PC-9 (cell line): ENCODE measurements at regions not wholly inside any gene's neighbourhood (a gene's known extent, or its start where the extent isn't known, plus 50 kb on each side); places are given as distances from the start of the nearest gene placed in this dataset.

Experiments
- BruUV-seq: library from RNA; stranded (reverse); fragments of 400-500 nt; replicated peaks from 2 replicates; lab custom pipeline; 2021; lab: Mats Ljungman, UMichigan
- CTCF ChIA-PET: fragments of 300-600 bp; sonication (Branson Sonifier 250); formaldehyde crosslinking; loops from one replicate; lab custom pipeline; 2022; ENCODE audit warnings: antibody characterized with exemption; lab: Charles Lee
- POLR2A ChIA-PET: fragments of 300-600 bp; sonication (Branson Sonifier 250); formaldehyde crosslinking; loops from one replicate; lab custom pipeline; 2022; ENCODE audit warnings: antibody characterized with exemption; ENCODE audit not compliant: unreplicated experiment; lab: Charles Lee
- DNase-seq, 2 experiments: peaks; one replicate each; pipeline versions ENCODE4 v3.0.0 to v3.0.0-alpha.2; 2015 to 2022; ENCODE audit warnings: mixed read lengths in 1 of 2
- H2AFZ ChIP-seq: fragments of 200-600 bp; sonication (generic); 2 replicates; pipeline ENCODE4 v1.8.1; 2017; ENCODE audit warnings: antibody characterized with exemption
- H3F3A ChIP-seq: fragments of 200-600 bp; sonication (generic); 2 replicates; pipeline ENCODE4 v1.8.1; 2017; ENCODE audit warnings: antibody characterized with exemption, mild to moderate bottlenecking, low read depth; ENCODE audit not compliant: insufficient read depth
- H3K27ac ChIP-seq: fragments of 200-600 bp; sonication (generic); 2 replicates; pipeline ENCODE4 v1.6.1; 2016; ENCODE audit warnings: mixed run types
- H3K27me3 ChIP-seq: fragments of 200-600 bp; sonication (generic); 2 replicates; pipeline ENCODE4 v1.6.1; 2016; ENCODE audit warnings: low read depth, mixed run types; ENCODE audit not compliant: insufficient read depth
- H3K36me3 ChIP-seq: fragments of 200-600 bp; sonication (generic); 2 replicates; pipeline ENCODE4 v1.6.1; 2016; ENCODE audit warnings: low read depth, mixed run types
- H3K4me1 ChIP-seq: fragments of 200-600 bp; sonication (generic); replicated peaks from 2 replicates; pipeline ENCODE4 v1.6.1; 2016; ENCODE audit warnings: mixed run types; ENCODE audit not compliant: insufficient read depth
- H3K4me2 ChIP-seq: fragments of 200-600 bp; sonication (generic); 2 replicates; pipeline ENCODE4 v1.6.1; 2017; ENCODE audit warnings: mixed run types
- H3K4me3 ChIP-seq: fragments of 200-600 bp; sonication (generic); 2 replicates; pipeline ENCODE4 v1.6.1; 2016; ENCODE audit warnings: mixed run types
- H3K79me2 ChIP-seq: fragments of 200-600 bp; sonication (generic); 2 replicates; pipeline ENCODE4 v1.6.1; 2017; ENCODE audit warnings: low read depth, mixed run types
- H3K9me2 ChIP-seq: fragments of 200-600 bp; sonication (generic); 2 replicates; pipeline ENCODE4 v1.8.1; 2017; ENCODE audit warnings: mild to moderate bottlenecking; ENCODE audit not compliant: insufficient read depth
- H3K9me3 ChIP-seq: fragments of 200-600 bp; sonication (generic); 2 replicates; pipeline ENCODE4 v1.8.1; 2016; ENCODE audit warnings: low read depth; ENCODE audit not compliant: insufficient read depth
- H4K20me1 ChIP-seq: fragments of 200-600 bp; sonication (generic); 2 replicates; pipeline ENCODE4 v1.8.1; 2017; ENCODE audit not compliant: insufficient read depth
- CTCF ChIP-seq: fragments of 200-600 bp; sonication (generic); conservative IDR thresholded peaks from 2 replicates; pipeline ENCODE4 v1.6.1; 2017; ENCODE audit warnings: mixed run types, antibody characterized with exemption, mild to moderate bottlenecking, moderate library complexity
- EZH2 ChIP-seq: fragments of 200-600 bp; sonication (generic); IDR thresholded peaks from 2 replicates; pipeline ENCODE4 v1.8.0; 2017; ENCODE audit warnings: antibody characterized with exemption, low read depth
- intact Hi-C: fragments of 100-400 bp; cut with micrococcal nuclease; formaldehyde crosslinking; loops from one replicate; pipeline ENCODE4 v1.10.0; 2022; ENCODE audit not compliant: unreplicated experiment

GRCh38 chrX:110417128-110417527, 58.5 kb downstream of the RTL9 start:
- no peak overlapping the region for H3K4me2 ChIP-seq
- CTCF ChIA-PET = interaction anchor here (1.0 kb wide), 1 partner anchor 267 kb away, joined by 4 read pairs; no protein-coding TSS in a partner anchor
- no TSS peak for BruUV-seq

GRCh38 chrX:110418316-110419235, 59.9 kb downstream of the RTL9 start:
- Histone ChIP-seq H3K9me3 (no peaks in the 10 kb centered on the region), H3K4me1 (0 out of 2 replicates have a peak, but pooled peaks cover 7% of the 10 kb centered on the region), H3K27me3 (no peaks in the 10 kb centered on the region), H4K20me1 (no peaks in the 10 kb centered on the region), H3K27ac (no peak overlapping the region), H3F3A (peaks cover 5% of the 10 kb centered on the region; the same call in 1 of the 2 replicates), H3K79me2 (no peaks in the 10 kb centered on the region), H3K9me2 (no peaks in the 10 kb centered on the region), H2AFZ (no peak overlapping the region), H3K4me2 (no peak overlapping the region), H3K4me3 (no peak overlapping the region), H3K36me3 (no peaks in the 10 kb centered on the region)
- POLR2A ChIA-PET = interaction anchor here (0.6 to 0.7 kb wide), 3 partner anchors 278 to 526 kb away, joined by 3 to 14 read pairs (median 10); no protein-coding TSS in a partner anchor
- intact Hi-C loops = loop anchor here (5.0 kb wide), 1 partner anchor 526 kb away; no protein-coding TSS in a partner anchor
- CTCF ChIA-PET = interaction anchor here (0.5 to 1.7 kb wide), 8 partner anchors 8 to 774 kb away, joined by 3 to 10 read pairs (median 4); no protein-coding TSS in a partner anchor
- BruUV-seq = no TSS peak
- peak; percentile 48; the same call in 1 of the 2 replicates for TF ChIP-seq CTCF
- TF ChIP-seq EZH2 = no peak
- no peak for DNase-seq

More at GRCh38 chrX:110417128-110417527, 58.5 kb downstream of the RTL9 start:
- Histone ChIP-seq H3K27me3 (no peaks in the 10 kb centered on the region), H3K9me2 (no peaks in the 10 kb centered on the region), H3K4me1 (0 out of 2 replicates have a peak, but pooled peaks cover 7% of the 10 kb centered on the region), H3K4me3 (no peak overlapping the region), H3F3A (peaks cover 9% of the 10 kb centered on the region), H3K36me3 (no peaks in the 10 kb centered on the region), H3K9me3 (no peaks in the 10 kb centered on the region), H3K27ac (no peak overlapping the region), H3K79me2 (no peaks in the 10 kb centered on the region), H4K20me1 (no peaks in the 10 kb centered on the region), H2AFZ (no peak overlapping the region)
- no peak for DNase-seq
- intact Hi-C loops = loop anchor here (5.0 kb wide), 1 partner anchor 525 kb away; no protein-coding TSS in a partner anchor
- POLR2A ChIA-PET = no interaction called here
- TF ChIP-seq EZH2 (no peak), CTCF (no peak)

DNA sequence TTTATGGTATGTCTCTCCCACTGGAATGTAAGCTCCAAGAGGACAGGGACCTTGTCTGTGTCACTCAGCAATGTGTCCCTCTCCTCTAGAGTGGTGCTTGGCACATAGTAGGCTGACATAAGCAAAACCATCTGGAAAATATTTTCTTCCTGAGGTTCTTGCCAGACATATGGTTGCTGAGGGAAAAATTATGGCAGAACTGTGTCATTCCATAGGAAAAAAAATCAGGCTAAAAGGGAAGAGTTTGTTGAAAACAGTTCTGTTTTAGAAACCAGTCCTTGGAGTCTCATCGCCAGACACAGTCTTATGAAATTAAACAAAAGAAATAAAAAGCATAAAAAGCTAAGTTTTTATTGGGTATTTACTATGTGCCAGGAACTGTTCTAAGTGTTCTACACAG, 60.9 kb downstream of the RTL9 start:
- Histone ChIP-seq H3F3A (peaks cover under 1% of the 10 kb centered on the region; the same call in 1 of the 2 replicates), H3K27me3 (no peaks in the 10 kb centered on the region), H3K9me2 (no peaks in the 10 kb centered on the region), H3K36me3 (no peaks in the 10 kb centered on the region), H3K4me2 (no peak overlapping the region), H3K4me1 (0 out of 2 replicates have a peak, but pooled peaks cover 7% of the 10 kb centered on the region), H3K79me2 (no peaks in the 10 kb centered on the region), H4K20me1 (no peaks in the 10 kb centered on the region), H3K4me3 (no peak overlapping the region), H3K27ac (no peak overlapping the region), H3K9me3 (no peaks in the 10 kb centered on the region), H2AFZ (no peak overlapping the region)
- TF ChIP-seq EZH2 = no peak
- no peak for TF ChIP-seq CTCF
- POLR2A ChIA-PET = interaction anchor here (0.7 kb wide), 1 partner anchor 278 kb away, joined by 3 read pairs; no protein-coding TSS in a partner anchor
- BruUV-seq = no TSS peak
- no peak for DNase-seq
- intact Hi-C loops = loop anchor here (5.0 kb wide), 1 partner anchor 527 kb away; no protein-coding TSS in a partner anchor
- CTCF ChIA-PET = interaction anchor here (1.2 to 1.7 kb wide), 2 partner anchors 9 to 264 kb away, joined by 5 read pairs; no protein-coding TSS in a partner anchor
